Esophagus muscularis mucosa (tissue), 4 donors: ENCODE measurements at regions not wholly inside any gene's neighbourhood (a gene's known extent, or its start where the extent isn't known, plus 50 kb on each side); places are given as distances from the start of the nearest gene placed in this dataset.
A peak's percentile ranks its signal among the peaks of the same experiment; 100 is the strongest.

ENCODE experiments used
- DNase-seq: peaks from one replicate; pipeline ENCODE4 v3.0.0-alpha.2; 2017; ENCODE audit errors: extremely low spot score
- H3K27ac ChIP-seq, 4 donors: fragments of 200-600 bp; sonication (generic); replicated peaks in 1 of 4; 1 replicate in 3 of 4; 2 replicates in 1 of 4; pipeline ENCODE4 v1.5.1; 2016 to 2019; ENCODE audit warnings: mild to moderate bottlenecking in 1 of 4
- H3K27me3 ChIP-seq, 4 donors: fragments of 200-600 bp; sonication (generic); one replicate each; pipeline versions ENCODE4 v1.5.1 to v1.6.0; 2016 to 2019
- H3K36me3 ChIP-seq, 4 donors: fragments of 200-600 bp; sonication (generic); one replicate each; pipeline ENCODE4 v1.5.1; 2016 to 2019
- H3K4me1 ChIP-seq, 4 donors: fragments of 200-600 bp; sonication (generic); one replicate each; pipeline ENCODE4 v1.5.1; 2016 to 2019
- H3K4me3 ChIP-seq, 4 donors: fragments of 200-600 bp; sonication (generic); 1 replicate in 2 of 4; 2 replicates in 2 of 4; pipeline ENCODE4 v1.5.1; 2016 to 2019; ENCODE audit warnings: mild to moderate bottlenecking in 4 of 4, moderate library complexity in 1 of 4
- H3K9me3 ChIP-seq, 4 donors: fragments of 200-600 bp; sonication (generic); 1 replicate in 3 of 4; 2 replicates in 1 of 4; pipeline ENCODE4 v1.5.1; 2016 to 2019
- CTCF ChIP-seq, 3 experiments: fragments of 200-600 bp in 2 of 3; fragments of 450-650 bp in 1 of 3; sonication (generic) in 2 of 3; IDR thresholded peaks; one replicate each; pipeline ENCODE4 v1.5.1; 2017 to 2019; ENCODE audit warnings: antibody characterized with exemption in 3 of 3, mild to moderate bottlenecking in 2 of 3, moderate library complexity in 1 of 3
- EP300 ChIP-seq: sonication (generic); formaldehyde crosslinking; IDR thresholded peaks from one replicate; pipeline ENCODE4 v1.6.1; 2017; ENCODE audit warnings: antibody characterized with exemption
- POLR2A ChIP-seq: fragments of 450-650 bp; IDR thresholded peaks from one replicate; pipeline ENCODE4 v1.6.1; 2017; ENCODE audit warnings: antibody characterized with exemption, moderate library complexity, mild to moderate bottlenecking, low read depth
- POLR2AphosphoS5 ChIP-seq, 2 donors: sonication (generic); formaldehyde crosslinking; IDR thresholded peaks; one replicate each; pipeline ENCODE4 v1.6.1; 2017; ENCODE audit warnings: antibody characterized with exemption in 2 of 2
- WGBS: methylation state at CpG from one replicate; pipeline ENCODE4 v1.1.5; 2018; 5-methylcytosine and 5-hydroxymethylcytosine counted together
- intact Hi-C: fragments of 100-400 bp; cut with DNase I; formaldehyde crosslinking; loops from one replicate; pipeline ENCODE4 v1.15.1; 2023

- no peaks in the 10 kb centered on the region for H3K36me3 ChIP-seq
- H3K27me3 ChIP-seq: peaks cover 0 to 19% (median 0%) of the 10 kb centered on the region in 4 donors
- no peak overlapping the region for H3K4me3 ChIP-seq
- H3K27ac ChIP-seq: no peak overlapping the region
- intact Hi-C loops: no loop called here
- peaks cover 0 to 22% (median 13%) of the 10 kb centered on the region in 4 donors for H3K9me3 ChIP-seq
- H3K4me1 ChIP-seq: no peaks in the 10 kb centered on the region
- TF ChIP-seq POLR2AphosphoS5 (IDR thresholded peaks at IDR 0.05): no peak
- TF ChIP-seq POLR2A: no peak
- TF ChIP-seq CTCF (IDR thresholded peaks at IDR 0.05): no peak
- TF ChIP-seq EP300: no peak
- DNase-seq: peak; percentile 78
- WGBS: 93% methylated on average over 8 of the region's 8 CpGs
Measured at GRCh38 chr18:78557371-78557770, 422.2 kb upstream of the SALL3 start.

GRCh38 chr18:78558101-78558810, 421.4 kb upstream of the SALL3 start:
- H3K4me3 ChIP-seq: no peak overlapping the region
- intact Hi-C loops: no loop called here
- peak; percentile 88 for DNase-seq

GRCh38 chr18:78558948-78559347, 420.7 kb upstream of the SALL3 start:
- Histone ChIP-seq H3K36me3 (no peaks in the 10 kb centered on the region), H3K4me3 (no peak overlapping the region), H3K27me3 (peaks cover 0 to 29% (median 0%) of the 10 kb centered on the region in 4 donors), H3K27ac (no peak overlapping the region), H3K9me3 (peaks cover 0 to 22% (median 13%) of the 10 kb centered on the region in 4 donors), H3K4me1 (no peaks in the 10 kb centered on the region)
- peak; percentile 86 for DNase-seq
- 75% methylated on average over 18 of the region's 19 CpGs for WGBS
- intact Hi-C loops: no loop called here
- TF ChIP-seq CTCF (IDR thresholded peaks at IDR 0.05) (no peak), EP300 (no peak), POLR2A (no peak), POLR2AphosphoS5 (IDR thresholded peaks at IDR 0.05) (no peak)

More at GRCh38 chr18:78558101-78558810, 421.4 kb upstream of the SALL3 start:
- Histone ChIP-seq H3K4me1 (no peaks in the 10 kb centered on the region), H3K27ac (no peak overlapping the region), H3K27me3 (peaks cover 0 to 26% (median 0%) of the 10 kb centered on the region in 4 donors), H3K9me3 (peaks cover 0 to 22% (median 13%) of the 10 kb centered on the region in 4 donors), H3K36me3 (no peaks in the 10 kb centered on the region)
- TF ChIP-seq POLR2A (no peak), EP300 (no peak), CTCF (IDR thresholded peaks at IDR 0.05) (no peak), POLR2AphosphoS5 (IDR thresholded peaks at IDR 0.05) (no peak)
- WGBS: 94% methylated on average over 21 of the region's 23 CpGs

- peaks cover 0 to 20% (median 8%) of the 10 kb centered on the region in 4 donors for H3K9me3 ChIP-seq
- H3K27me3 ChIP-seq: peaks cover 0 to 35% (median 0%) of the 10 kb centered on the region in 4 donors
- no peaks in the 10 kb centered on the region for H3K36me3 ChIP-seq
- TF ChIP-seq POLR2AphosphoS5 (IDR thresholded peaks at IDR 0.05): no peak
- no peak for TF ChIP-seq CTCF (IDR thresholded peaks at IDR 0.05)
- no peak for TF ChIP-seq EP300
- no peak for TF ChIP-seq POLR2A
- no peak overlapping the region for H3K27ac ChIP-seq
- peak; percentile 81 for DNase-seq
- H3K4me3 ChIP-seq: no peak overlapping the region
- H3K4me1 ChIP-seq: no peaks in the 10 kb centered on the region
- intact Hi-C loops: no loop called here
- 80% methylated on average over 1 of the region's 9 CpGs for WGBS
Measured at GRCh38 chr18:78559584-78559983, 420.0 kb upstream of the SALL3 start.
